T-helper 17 cell (primary cell): ENCODE measurements at regions not wholly inside any gene's neighbourhood (a gene's known extent, or its start where the extent isn't known, plus 50 kb on each side); places are given as distances from the start of the nearest gene placed in this dataset.
A peak's percentile ranks its signal among the peaks of the same experiment; 100 is the strongest.

Experiments
- ATAC-seq: fragments of 150-1000 bp; cut with Tn5 transposase; 2 replicates; pipeline ENCODE4 v1.10.0; 2021; ENCODE audit warnings: mild to moderate bottlenecking, moderate library complexity
- DNase-seq, 3 donors: peaks; one replicate each; pipeline versions ENCODE4 v3.0.0 to v3.0.0-alpha.2; 2020 to 2021
- H3K9me3 ChIP-seq: one replicate; pipeline ENCODE4 v1.7.0; 2013; ENCODE audit warnings: low read length, mild to moderate bottlenecking; ENCODE audit not compliant: control insufficient read depth, poor library complexity, severe bottlenecking
- H3K27ac Mint-ChIP-seq: one replicate; pipeline ENCODE4 v1.8.0; 2022; ENCODE audit warnings: mild to moderate bottlenecking, moderate library complexity, mixed read lengths
- H3K27me3 Mint-ChIP-seq: one replicate; pipeline ENCODE4 v1.8.0; 2022; ENCODE audit warnings: mixed read lengths
- H3K36me3 Mint-ChIP-seq: one replicate; pipeline ENCODE4 v1.8.0; 2022; ENCODE audit warnings: low read depth, mixed read lengths
- H3K4me1 Mint-ChIP-seq: one replicate; pipeline ENCODE4 v1.8.0; 2022; ENCODE audit warnings: mild to moderate bottlenecking, mixed read lengths
- H3K4me3 Mint-ChIP-seq: one replicate; pipeline ENCODE4 v1.8.0; 2022; ENCODE audit warnings: mild to moderate bottlenecking, moderate library complexity, mixed read lengths

DNA sequence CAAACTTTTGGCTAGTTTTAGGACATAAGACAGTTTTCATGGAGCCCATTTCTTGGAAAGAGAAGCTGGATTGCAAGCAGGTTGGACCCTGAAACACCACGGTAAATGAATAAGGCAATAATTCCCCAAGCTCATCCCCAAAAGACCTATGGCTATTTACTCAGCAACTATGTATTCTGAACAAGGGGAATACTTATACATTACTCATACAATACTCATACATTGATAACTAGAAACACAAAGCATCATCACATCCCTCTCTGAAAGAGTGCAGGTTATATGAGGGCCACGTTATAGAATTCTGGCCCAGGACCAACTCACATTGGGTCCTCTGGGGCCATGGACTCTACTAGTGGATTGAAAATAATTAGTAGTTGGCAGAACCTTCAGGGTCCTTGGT lies 154.8 kb downstream of the TMX3 start:
- DNase-seq (no peak), ATAC-seq (no peak)
- H3K27ac Mint-ChIP-seq: no peak overlapping the region
- H3K9me3 ChIP-seq: no peaks in the 10 kb centered on the region
- H3K4me1 Mint-ChIP-seq: no peaks in the 10 kb centered on the region
- H3K4me3 Mint-ChIP-seq: no peak overlapping the region
- H3K27me3 Mint-ChIP-seq: no peaks in the 10 kb centered on the region
- no peaks in the 10 kb centered on the region for H3K36me3 Mint-ChIP-seq

DNA sequence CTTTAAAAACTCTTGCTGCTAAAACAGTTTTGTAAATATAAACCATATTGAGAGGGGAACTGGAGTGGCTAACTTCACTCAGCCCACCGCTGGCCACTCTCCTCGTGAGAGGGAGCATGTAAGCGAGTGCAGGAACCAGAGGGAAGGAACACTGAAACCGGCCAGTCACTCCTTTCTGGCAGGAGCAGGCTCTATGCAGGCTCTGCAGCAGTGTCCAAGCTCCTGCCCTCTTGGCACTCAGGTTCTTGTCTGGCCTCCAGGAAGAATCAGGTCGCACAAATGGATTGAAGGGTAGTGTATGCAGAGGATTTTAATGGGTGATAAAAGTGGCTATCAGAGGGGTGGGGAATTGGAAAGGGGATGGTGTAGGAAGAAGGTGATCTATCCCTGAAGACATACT lies 157.7 kb downstream of the TMX3 start:
- ATAC-seq (no peak), DNase-seq (no peak)
- H3K4me3 Mint-ChIP-seq: no peak overlapping the region
- H3K9me3 ChIP-seq: no peaks in the 10 kb centered on the region
- no peak overlapping the region for H3K27ac Mint-ChIP-seq
- no peaks in the 10 kb centered on the region for H3K27me3 Mint-ChIP-seq
- no peaks in the 10 kb centered on the region for H3K36me3 Mint-ChIP-seq
- H3K4me1 Mint-ChIP-seq: no peaks in the 10 kb centered on the region

DNA sequence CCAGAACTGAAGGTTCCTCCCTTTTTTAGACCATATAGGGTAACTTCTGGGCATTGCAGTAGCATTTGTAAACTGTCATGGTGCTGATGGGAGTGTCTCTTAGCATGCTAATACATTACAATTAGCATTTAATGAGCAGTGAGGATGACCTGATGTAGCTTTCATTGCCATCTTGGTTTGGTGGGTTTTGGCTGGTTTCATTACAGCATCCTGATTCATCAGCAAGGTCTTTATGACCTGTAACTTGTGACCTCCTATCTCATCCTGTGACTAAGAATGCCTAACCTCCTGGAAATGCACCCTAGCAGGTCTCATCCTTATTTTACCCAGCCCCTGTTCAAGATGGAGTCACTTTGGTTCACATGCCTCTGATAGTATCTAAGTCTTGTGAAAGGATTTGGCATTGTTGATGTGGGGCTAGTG lies 159.0 kb downstream of the TMX3 start:
- Mint-ChIP-seq H3K4me3 (no peak overlapping the region), H3K27me3 (peaks cover 4% of the 10 kb centered on the region), H3K36me3 (no peaks in the 10 kb centered on the region), H3K27ac (no peak overlapping the region), H3K4me1 (no peaks in the 10 kb centered on the region)
- no peak for DNase-seq
- ATAC-seq: no peak
- no peaks in the 10 kb centered on the region for H3K9me3 ChIP-seq

DNA sequence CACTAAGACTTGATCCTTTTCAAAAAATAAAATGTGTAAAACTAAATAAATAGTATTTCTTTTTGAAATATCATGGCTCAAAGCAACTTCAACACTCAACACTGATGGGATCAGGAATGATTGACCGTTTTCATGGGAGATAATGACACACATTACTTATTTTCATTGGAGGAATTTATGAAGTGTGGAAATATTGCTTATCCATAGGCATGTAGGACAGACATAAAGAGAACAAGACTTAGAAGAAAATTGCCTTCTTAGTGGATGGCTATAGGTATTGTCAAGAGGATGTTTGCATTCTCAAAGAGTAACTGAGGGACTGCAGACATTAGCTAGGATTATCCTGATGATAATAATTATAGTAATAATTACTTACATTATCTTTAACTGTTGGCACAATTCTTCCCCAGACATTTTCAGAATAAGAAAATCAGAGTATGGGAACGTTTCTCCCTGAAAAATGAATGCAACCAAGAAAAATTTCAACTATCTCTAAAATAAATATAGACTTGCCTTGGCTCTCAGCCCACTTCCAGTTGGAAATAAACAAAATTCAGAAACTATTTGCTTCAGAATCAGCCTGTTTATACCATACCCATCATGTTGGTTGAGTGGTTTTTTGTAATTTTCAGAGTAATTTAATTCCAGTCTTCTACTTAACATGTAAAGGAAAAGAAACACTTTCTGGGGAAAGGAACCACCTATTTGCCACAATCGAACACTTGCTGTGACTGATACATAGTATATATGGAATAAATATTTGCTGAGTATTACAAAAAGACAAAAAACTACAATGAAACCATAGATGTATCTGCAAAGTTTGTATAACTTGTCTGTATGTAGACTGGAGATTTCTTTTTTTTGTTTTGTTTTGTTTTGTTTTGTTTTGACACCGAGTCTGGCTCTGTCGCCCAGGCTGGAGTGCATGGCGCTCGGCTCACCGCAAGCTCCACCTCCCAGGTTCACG lies 165.7 kb downstream of the TMX3 start:
- Mint-ChIP-seq H3K4me1 (no peaks in the 10 kb centered on the region), H3K27me3 (peaks cover 12% of the 10 kb centered on the region), H3K27ac (no peak overlapping the region), H3K36me3 (no peaks in the 10 kb centered on the region), H3K4me3 (no peak overlapping the region)
- no peaks in the 10 kb centered on the region for H3K9me3 ChIP-seq
- ATAC-seq (no peak), DNase-seq (no peak)

DNA sequence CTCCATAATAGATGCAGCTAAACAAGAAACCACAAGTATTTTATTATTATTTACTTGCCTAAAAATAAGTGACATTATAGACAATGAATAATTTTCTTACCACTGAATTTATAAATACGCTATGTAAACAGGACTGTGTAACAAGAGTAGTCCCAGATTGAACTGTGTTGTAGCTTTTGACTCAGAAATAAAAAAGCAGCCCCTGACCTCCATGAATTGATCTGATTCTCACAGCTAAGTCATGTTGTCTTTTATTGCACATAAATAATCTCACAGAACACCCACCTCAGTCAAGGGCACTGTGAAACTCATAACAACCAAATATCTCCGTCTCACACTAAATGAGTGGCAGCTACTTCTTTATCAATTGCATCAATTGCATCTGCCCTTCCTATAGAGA lies 171.6 kb downstream of the TMX3 start:
- DNase-seq: no peak
- peaks cover 15% of the 10 kb centered on the region for H3K27me3 Mint-ChIP-seq
- H3K27ac Mint-ChIP-seq: no peak overlapping the region
- no peaks in the 10 kb centered on the region for H3K4me1 Mint-ChIP-seq
- ATAC-seq: no peak
- H3K4me3 Mint-ChIP-seq: no peak overlapping the region
- peaks cover 4% of the 10 kb centered on the region for H3K36me3 Mint-ChIP-seq
- no peaks in the 10 kb centered on the region for H3K9me3 ChIP-seq

DNA sequence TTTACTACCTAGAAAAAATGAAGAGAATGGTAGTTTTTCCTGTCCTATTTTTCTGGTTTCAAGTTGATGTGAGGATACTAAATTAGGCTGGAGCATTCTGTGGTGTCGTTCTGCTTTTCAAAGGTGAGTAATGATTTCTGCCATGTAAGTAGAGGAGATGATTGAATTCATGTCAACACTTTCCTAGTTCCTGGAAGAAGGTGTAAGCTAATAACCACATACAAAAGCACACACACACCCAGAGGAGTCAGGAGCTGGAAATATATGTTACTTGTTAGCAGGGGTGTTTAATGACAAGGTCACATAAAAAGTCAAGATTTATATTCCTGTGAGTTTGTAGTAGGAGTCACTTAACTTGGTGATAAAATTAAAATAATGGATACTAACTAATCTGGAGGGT lies 172.1 kb downstream of the TMX3 start:
- H3K9me3 ChIP-seq: no peaks in the 10 kb centered on the region
- H3K36me3 Mint-ChIP-seq: peaks cover 4% of the 10 kb centered on the region
- no peaks in the 10 kb centered on the region for H3K4me1 Mint-ChIP-seq
- no peak overlapping the region for H3K27ac Mint-ChIP-seq
- peaks cover 15% of the 10 kb centered on the region for H3K27me3 Mint-ChIP-seq
- no peak for ATAC-seq
- no peak overlapping the region for H3K4me3 Mint-ChIP-seq
- DNase-seq: no peak

DNA sequence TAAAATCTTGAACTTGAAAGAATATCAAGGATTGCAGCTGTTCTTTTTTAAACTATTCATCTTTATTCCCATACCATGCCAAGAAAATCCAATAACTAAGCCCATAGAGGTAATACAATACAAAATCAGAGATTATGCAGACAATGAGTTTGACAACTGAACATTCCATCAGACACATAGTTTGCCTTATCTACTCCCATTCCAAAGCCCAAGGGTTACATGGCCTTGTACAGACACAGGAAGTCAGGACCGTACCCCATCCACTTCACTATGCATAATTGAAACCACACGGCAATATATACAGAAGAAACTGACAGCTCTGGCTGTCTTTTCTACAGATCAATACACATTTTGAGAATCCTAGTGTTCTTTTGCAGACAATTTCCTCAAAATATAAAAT lies 181.3 kb downstream of the TMX3 start:
- no peak for ATAC-seq
- H3K27ac Mint-ChIP-seq: no peak overlapping the region
- H3K9me3 ChIP-seq: no peaks in the 10 kb centered on the region
- no peaks in the 10 kb centered on the region for H3K27me3 Mint-ChIP-seq
- no peak for DNase-seq
- H3K4me1 Mint-ChIP-seq: peaks cover 3% of the 10 kb centered on the region
- H3K36me3 Mint-ChIP-seq: no peaks in the 10 kb centered on the region
- H3K4me3 Mint-ChIP-seq: no peak overlapping the region

DNA sequence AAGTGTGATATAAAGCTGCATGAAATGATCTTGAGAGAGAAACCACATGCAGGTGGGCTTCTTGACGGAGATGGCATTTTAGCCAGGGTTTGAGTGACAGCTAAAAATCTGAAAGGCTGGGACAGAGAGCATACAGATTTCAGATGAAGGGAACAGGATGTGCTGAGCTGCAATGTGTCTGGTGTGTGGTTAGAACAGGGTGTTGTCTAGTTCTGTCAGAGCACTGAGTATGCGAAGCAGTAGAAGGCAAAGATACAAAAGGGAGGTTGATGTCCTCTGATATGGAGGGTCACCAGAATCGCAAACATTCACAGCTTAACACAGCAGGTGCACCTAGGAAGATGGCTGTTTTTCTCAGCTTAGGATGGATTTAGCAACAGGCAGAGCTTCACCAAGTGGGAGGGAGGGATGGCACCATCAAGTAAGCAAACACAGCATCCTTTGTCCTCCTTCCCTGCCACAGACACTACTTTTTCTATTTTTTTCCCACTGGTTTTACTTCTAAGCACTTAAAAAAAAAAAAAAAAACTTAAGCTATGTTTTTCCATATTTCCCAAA lies 182.5 kb downstream of the TMX3 start:
- Mint-ChIP-seq H3K27ac (no peak overlapping the region), H3K4me1 (peaks cover 3% of the 10 kb centered on the region), H3K4me3 (peak overlapping the region; percentile 15), H3K36me3 (no peaks in the 10 kb centered on the region), H3K27me3 (peaks cover 1% of the 10 kb centered on the region)
- no peaks in the 10 kb centered on the region for H3K9me3 ChIP-seq
- peak; percentile 61 for ATAC-seq
- DNase-seq: no peak

DNA sequence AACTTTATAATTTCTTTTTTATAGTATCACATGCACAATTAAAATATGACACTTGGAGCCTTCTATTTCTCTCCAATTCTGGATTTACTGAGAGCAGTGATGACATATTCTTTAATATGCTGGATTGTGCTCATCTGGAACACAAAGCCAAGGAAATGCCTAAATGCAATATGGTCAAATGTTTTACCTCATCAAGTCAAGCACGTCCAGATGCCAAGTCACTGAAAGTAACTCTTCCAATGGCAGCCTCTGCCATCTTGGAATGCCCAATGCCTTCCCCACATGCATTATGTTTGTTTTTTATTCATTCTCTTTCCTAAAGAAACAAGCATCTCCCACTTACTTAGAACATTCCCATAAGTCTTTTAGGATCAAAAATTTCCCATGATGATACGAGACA lies 189.8 kb downstream of the TMX3 start:
- Mint-ChIP-seq H3K27me3 (peaks cover 9% of the 10 kb centered on the region), H3K4me3 (no peak overlapping the region), H3K4me1 (no peaks in the 10 kb centered on the region), H3K27ac (no peak overlapping the region), H3K36me3 (no peaks in the 10 kb centered on the region)
- ATAC-seq (no peak), DNase-seq (no peak)
- no peaks in the 10 kb centered on the region for H3K9me3 ChIP-seq

DNA sequence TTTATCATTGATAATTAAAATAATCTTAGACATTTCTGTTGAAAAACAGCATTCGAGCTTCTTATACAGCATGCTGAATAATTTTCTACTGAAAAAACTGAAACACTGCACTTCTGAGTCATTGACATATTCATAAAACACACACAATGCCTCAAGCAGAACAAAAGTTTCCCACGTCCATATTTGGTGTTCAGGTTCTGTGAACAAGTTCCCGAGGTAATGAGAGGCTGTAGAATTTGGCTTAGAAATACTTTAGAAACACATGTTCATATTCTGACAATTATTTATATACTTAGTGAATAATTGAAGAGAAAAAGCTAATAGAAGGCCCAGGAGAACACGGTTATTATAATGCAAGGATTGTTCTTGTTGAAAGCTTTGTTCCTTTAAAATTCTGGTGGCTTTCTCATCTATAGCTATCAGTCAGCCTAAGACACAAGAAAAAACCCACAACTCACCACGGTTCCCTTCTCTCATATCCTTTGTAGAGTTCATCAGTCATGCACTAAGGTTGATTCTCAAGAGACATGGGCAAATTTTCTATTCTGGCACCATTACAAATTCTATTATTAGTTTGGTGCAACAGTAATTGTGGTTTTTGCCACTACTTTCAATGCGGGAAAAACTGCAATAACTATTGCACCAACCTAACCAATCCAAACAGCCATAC lies 194.4 kb downstream of the TMX3 start:
- Mint-ChIP-seq H3K27ac (no peak overlapping the region), H3K36me3 (no peaks in the 10 kb centered on the region), H3K4me3 (no peak overlapping the region), H3K27me3 (no peaks in the 10 kb centered on the region), H3K4me1 (no peaks in the 10 kb centered on the region)
- DNase-seq (no peak), ATAC-seq (no peak)
- H3K9me3 ChIP-seq: no peaks in the 10 kb centered on the region

DNA sequence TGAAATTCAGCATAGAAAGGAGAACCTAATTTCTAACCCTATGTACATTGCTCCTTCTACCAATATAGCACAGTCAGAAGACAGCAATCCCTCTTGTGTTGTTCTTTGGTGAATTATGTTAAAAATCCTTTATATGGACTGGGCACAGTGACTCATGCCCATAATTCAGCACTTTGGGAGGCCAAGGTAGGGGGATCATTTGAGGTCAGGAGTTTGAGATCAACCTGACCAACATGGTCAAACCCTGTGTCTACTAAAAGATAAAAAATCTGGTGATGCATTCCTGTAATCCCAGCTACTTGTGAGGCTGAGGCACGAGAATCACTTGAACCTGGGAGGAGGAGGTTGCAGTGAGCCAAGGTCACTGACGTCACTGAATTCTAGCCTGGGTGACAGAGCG lies 195.6 kb downstream of the TMX3 start:
- DNase-seq (no peak), ATAC-seq (no peak)
- Mint-ChIP-seq H3K4me3 (no peak overlapping the region), H3K27me3 (no peaks in the 10 kb centered on the region), H3K36me3 (no peaks in the 10 kb centered on the region), H3K4me1 (no peaks in the 10 kb centered on the region), H3K27ac (no peak overlapping the region)
- H3K9me3 ChIP-seq: no peaks in the 10 kb centered on the region

DNA sequence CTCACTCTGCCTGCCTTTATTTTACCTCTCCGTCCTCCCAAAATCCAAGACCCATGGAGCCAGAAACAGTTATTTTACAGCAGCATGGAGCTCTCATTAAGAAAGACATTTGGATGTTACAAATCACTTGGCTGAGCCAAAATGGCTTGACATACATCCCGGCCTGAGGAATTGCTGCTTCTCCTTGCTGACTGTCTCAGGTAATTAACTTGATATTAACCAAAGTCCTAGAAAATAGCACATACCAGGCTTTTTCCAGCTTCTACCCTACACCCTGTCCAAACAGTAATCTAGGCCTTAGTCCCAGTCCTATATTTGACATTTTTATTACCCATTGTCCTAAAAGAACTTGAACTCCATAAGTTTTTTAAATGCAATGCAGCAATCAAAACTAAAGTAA lies 205.0 kb downstream of the TMX3 start:
- Mint-ChIP-seq H3K4me1 (no peaks in the 10 kb centered on the region), H3K27ac (no peak overlapping the region), H3K36me3 (peaks cover 2% of the 10 kb centered on the region), H3K27me3 (no peaks in the 10 kb centered on the region), H3K4me3 (no peak overlapping the region)
- no peaks in the 10 kb centered on the region for H3K9me3 ChIP-seq
- ATAC-seq (no peak), DNase-seq (no peak)

DNA sequence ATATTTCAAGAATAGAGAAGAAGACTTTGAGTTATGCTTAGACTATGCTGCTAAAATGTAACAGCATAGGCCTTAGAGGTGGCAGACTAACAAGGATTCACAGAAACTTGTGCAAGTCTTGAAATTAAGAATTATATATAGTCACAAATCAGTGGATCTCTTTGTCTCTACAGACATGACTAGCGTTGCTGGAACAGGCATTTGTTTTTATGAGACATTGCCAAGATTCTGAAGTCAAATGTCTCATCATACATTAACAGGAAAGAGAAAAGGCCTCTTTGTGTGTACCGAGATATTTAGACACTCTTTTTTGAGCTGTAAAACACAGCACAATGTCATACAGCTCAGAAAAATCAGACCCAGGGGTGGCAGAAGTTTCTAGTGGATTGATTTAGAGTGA lies 207.1 kb downstream of the TMX3 start:
- Mint-ChIP-seq H3K36me3 (peaks cover under 1% of the 10 kb centered on the region), H3K27ac (no peak overlapping the region), H3K4me3 (no peak overlapping the region), H3K27me3 (no peaks in the 10 kb centered on the region), H3K4me1 (no peaks in the 10 kb centered on the region)
- ATAC-seq (no peak), DNase-seq (no peak)
- H3K9me3 ChIP-seq: no peaks in the 10 kb centered on the region
